CD4-positive, alpha-beta T cell treated with Interleukin-2 at 100 ng/mL for 4 hours (primary cell): ENCODE measurements at regions not wholly inside any gene's neighbourhood (a gene's known extent, or its start where the extent isn't known, plus 50 kb on each side); places are given as distances from the start of the nearest gene placed in this dataset.
A peak's percentile ranks its signal among the peaks of the same experiment; 100 is the strongest.
"Not testable (repeated sequence)": the region's sequence is repeated elsewhere in the genome, so short reads cannot be mapped to it uniquely, and the experiment has no call there.

Experiments used
- DNase-seq: peaks from one replicate; pipeline ENCODE4 v3.0.0-alpha.2; 2020; ENCODE audit warnings: low spot score

- no peak for DNase-seq
Observed at GRCh38 chr2:58768715-58769080, 527.6 kb upstream of the FANCL start.

DNA sequence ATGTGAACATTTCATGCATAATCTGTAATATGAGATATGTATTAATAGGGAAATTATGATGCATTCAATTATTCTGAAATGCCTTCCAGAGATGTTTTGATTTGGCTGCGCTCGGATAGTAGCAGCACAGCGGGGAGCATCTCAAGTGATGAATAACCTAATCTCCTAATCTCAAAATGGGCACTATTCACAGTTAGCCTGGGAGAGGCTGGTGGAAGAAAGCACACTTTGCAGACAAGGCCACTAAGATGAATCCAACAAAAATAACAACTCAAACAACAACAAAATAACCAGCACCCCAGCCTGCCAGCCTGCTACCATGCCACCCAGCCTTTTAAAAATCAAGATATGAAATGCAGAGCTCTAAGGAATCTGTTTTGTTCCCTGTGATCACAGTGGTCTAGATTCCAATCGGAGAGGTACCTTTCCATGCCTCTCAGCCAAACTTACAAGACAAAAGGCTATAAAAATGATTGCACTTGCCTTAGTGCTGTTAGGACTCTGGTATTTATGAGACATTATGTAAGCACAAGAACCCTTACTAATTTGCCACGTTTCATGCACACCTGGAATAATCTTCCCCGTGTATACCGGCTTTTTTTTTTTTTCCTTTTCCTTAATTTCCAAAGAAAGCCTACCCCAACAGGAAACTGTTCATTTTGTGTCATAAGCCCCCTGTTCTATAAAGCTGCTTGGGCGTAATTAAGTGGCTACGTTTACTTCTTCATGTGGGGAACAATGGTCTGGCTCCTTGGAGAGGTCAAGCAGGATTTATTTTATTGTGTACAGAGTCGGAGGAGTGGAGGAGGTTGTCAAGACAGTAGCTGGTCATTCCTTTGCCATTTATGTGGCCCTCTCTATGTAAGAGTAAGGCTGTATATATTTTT, 526.9 kb upstream of the FANCL start:
- DNase-seq: no peak

GRCh38 chr2:58764338-58765104, 523.4 kb upstream of the FANCL start:
- DNase-seq: no peak

DNA sequence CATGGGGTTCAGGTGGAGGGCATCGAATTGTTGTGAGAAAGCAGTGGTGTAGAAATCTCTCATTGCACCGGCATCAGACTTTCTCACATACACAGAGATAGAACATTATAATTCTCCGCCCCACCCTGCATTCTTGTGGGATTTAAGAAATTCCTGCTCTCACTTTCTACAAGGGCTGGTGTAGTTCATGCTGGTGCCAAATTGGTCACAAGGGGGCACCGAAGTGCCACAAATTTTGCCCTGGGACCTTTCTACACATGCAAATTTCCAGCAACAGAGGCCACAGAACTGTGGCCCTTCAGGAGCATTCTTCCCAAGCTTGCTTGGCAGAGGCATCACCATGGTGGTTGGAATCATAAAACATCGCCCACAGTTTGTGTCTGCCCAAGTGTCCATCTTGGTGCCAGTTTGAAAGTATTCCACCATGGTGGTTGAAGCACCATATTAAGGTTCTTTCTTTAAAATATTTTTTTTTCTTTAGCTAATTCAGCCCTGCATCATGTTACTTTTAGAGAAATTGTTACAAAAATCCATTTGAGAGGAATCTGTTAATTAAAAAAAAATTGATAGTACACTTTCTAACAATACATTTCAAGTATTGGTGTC, 521.2 kb upstream of the FANCL start:
- peak; percentile 4 for DNase-seq

DNA sequence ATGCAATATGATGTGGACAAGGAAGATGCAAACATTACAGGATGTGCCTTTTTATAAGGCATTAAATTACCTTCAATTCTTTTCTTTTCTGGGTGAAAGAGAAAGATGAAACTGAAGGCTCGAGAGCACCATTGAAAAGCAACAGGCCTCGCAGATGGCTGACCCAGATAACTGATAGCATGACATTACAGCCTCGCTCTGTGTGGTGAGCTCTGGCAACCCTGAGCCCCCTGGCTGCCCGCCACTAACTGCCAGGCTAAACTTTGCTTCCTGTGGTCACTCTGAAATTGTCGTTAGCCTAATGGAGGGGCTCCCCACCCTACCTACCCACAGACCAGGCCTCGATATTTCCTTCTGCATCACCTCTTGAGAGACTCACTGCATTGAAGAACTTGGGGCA, 516.8 kb upstream of the FANCL start:
- DNase-seq: no peak

- DNase-seq: no peak
Observed at GRCh38 chr2:58756336-58756735, 515.2 kb upstream of the FANCL start.

DNA sequence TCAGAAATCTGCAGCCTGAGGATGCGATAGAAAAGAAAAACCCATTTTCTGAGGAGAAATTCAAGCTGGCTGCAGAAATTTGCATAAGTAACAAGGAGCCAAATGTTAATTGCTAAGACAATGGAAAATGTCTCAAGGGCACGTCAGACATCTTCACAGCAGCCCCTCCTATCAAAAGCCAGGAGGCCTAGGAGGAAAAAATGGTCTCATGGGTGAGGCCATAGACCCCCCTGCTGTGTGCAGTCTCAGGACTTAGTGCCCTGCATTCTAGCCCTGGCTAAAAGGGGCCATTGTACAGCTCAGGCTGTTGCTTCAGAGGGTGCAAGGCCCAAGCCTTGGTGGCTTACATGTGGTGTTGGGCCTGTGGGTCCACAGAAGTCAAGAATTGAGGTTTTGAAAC, 511.4 kb upstream of the FANCL start:
- DNase-seq: not testable (repeated sequence)

DNA sequence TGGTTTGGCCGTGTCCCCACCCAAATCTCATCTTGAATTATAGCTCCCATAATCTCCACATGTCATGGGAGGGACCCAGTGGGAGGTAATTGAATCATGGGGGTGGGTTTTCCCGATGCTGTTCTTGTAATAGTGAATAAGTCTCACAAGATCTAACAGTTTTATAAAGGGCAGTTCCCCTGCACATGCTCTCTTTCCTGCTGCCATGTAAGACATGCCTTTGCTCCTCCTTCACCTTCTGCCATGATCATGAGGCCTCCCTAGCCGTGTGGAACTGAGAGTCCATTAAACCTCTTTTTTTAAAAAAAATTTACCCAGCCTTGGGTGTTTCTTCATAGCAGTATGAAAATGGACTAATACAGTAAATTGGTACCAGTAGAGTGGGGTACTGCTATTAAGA, 510.6 kb upstream of the FANCL start:
- DNase-seq: not testable (repeated sequence)

DNA sequence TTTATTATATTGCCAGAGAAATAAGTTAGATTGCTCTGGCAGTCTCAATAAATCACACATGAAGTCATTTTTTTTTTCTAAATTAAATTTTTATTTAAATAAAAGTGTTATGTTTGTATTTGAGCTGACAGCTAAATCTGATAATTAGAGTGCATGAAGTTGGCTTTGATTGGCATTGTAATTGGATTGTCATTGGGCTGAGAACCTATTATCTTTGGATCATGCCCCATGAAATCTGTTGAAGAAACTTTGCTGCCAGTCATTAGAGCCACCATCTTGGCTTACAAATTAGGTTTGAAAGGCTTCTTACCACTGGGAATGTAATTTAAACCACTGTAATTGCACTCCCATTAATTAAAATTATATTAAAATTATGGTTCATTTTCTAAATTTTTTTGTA, 507.9 kb upstream of the FANCL start:
- no peak for DNase-seq

DNA sequence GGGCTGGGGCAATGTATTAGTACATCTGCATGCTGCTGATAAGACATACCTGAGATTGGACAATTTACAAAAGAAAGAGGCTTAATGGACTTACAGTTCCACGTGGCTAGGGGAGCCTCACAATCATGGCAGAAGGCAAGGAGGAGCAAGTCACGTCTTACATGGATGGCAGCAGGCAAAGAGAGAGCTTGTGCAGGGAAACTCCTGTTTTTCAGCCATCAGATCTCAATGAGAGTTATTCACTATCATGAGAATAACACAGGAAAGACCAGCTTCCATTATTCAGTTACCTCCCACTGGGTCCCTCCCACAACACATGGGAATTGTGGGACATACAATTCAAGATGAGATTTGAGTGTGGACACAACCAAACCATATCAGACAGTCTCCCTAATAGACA, 504.2 kb upstream of the FANCL start:
- DNase-seq: not testable (repeated sequence)

GRCh38 chr2:58740426-58740825, 499.3 kb upstream of the FANCL start:
- no peak for DNase-seq

GRCh38 chr2:58739033-58739432, 497.9 kb upstream of the FANCL start:
- DNase-seq: no peak

DNA sequence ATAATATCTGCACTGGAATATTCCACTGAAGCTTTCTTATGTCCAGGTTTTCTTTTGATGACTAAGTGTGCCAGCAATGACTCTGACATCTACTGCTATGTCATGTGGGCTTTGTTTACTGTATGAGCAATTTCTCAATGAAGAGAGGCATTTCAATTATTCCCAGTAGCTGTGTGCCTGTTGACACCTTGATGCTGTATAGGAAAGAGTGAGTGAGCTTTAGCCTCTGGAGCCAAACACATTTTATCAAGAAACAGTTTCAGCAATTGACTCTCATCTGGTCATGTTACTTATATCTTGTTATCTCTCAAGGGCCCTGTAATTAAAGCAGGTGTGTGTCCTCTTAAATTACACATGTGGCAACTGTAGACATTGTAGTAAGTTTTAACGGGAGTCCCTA, 493.2 kb upstream of the FANCL start:
- no peak for DNase-seq

DNA sequence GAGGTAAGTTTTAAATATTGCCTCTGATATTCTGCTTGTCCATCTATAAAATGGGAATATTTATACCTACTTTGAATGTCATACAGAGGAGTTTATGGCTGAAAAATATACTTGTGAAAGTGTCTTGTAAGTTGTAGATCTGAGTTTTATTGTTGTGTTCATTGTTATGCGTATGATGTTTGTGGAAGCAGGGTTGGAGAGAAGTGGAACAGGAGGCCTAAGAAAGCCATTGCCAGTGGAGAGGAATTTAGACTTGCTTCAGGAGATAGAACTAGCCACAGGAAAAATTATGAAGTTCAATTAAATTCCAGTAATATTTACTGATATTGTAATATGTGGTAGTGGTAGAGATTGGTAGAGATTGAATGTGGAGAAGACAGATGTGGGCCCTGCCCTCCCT, 491.9 kb upstream of the FANCL start:
- DNase-seq: no peak

DNA sequence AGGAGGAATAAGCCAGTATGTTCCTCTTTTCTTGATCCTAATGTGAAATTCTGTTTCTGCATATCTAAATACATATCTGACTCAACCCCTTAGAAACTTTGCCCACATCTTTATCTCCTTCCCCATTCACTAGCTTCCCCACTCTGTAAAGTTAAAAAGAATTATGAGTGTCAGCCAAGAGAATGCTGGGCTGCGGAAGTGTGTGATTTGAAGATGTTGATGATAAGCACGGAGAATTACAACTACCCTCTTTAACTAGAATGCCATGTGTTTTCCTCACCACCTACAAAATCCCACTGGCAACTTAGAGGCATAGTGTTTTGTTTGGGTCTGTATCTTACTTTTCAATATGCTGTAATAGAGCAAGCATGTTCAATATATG, 490.4 kb upstream of the FANCL start:
- DNase-seq: no peak

DNA sequence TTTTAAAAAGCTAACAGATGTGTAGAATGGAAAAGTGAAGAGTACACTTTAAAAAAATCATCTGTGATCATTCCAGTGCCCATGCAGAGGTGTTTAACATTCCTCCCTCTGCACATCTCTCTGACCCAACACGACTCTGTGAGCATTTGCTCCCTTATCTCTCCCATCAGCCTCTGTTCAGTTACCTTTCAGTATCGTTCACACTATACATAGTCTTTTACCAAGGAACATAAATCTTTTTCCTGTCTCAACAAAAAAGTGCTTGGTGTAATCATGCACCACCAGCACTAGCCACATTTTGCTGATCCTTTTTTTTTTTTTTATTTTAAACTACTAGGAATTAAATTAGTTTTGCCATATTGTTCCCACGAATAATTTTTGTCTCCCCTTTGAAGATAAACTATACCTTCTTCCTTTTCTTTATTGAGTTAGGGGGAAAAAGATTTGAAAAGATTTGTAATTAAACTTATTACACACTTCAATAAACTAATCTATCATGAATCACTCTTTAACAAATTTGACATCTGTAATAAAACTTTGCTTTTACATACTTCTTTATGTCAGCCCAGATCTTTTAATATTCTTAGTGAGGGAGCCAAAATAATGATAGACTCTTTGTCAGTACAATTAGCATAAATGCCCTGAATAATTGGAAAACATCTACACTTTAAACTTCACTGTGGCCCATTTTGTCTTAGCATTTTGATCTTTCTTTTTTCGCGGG, 489.8 kb upstream of the FANCL start:
- DNase-seq: no peak

GRCh38 chr2:58727981-58728656, 487.0 kb upstream of the FANCL start:
- no peak for DNase-seq

GRCh38 chr2:58721912-58722591, 480.9 kb upstream of the FANCL start:
- DNase-seq: no peak

GRCh38 chr2:58720770-58721697, 479.9 kb upstream of the FANCL start:
- no peak for DNase-seq
